GM12892 (cell line): ENCODE measurements at regions not wholly inside any gene's neighbourhood (a gene's known extent, or its start where the extent isn't known, plus 50 kb on each side); places are given as distances from the start of the nearest gene placed in this dataset.

ENCODE experiments used
- POLR2A ChIP-seq: IDR thresholded peaks from 2 replicates; pipeline ENCODE4 v1.6.1; 2011; ENCODE audit warnings: low read depth, low read length, control low read depth
- TAF1 ChIP-seq: IDR thresholded peaks from 2 replicates; pipeline ENCODE4 v1.6.1; 2011; ENCODE audit warnings: low read depth, mild to moderate bottlenecking, control low read depth, low read length, borderline replicate concordance

GRCh38 chr11:87820011-87820410, 355.2 kb downstream of the RAB38 start:
- TF ChIP-seq POLR2A = no peak
- TF ChIP-seq TAF1 = no peak
